Upper lobe of left lung (tissue), 4 donors: ENCODE measurements at regions not wholly inside any gene's neighbourhood (a gene's known extent, or its start where the extent isn't known, plus 50 kb on each side); places are given as distances from the start of the nearest gene placed in this dataset.

Experiments
- CTCF ChIP-seq, 6 experiments: fragments of 450-650 bp in 4 of 6; fragments of 200-600 bp in 2 of 6; sonication (generic) in 2 of 6; IDR thresholded peaks; one replicate each; pipeline ENCODE4 v1.5.1; 2016 to 2019; ENCODE audit warnings: antibody characterized with exemption in 6 of 6
- EP300 ChIP-seq, 4 donors: sonication (generic); formaldehyde crosslinking; IDR thresholded peaks; one replicate each; pipeline ENCODE4 v1.5.1; 2017; ENCODE audit warnings: antibody characterized with exemption in 4 of 4, control low read depth in 2 of 4
- POLR2A ChIP-seq, 4 donors: fragments of 450-650 bp; IDR thresholded peaks; one replicate each; pipeline ENCODE4 v1.5.1; 2016 to 2017; ENCODE audit warnings: antibody characterized with exemption in 4 of 4, mild to moderate bottlenecking in 2 of 4
- POLR2AphosphoS5 ChIP-seq, 2 donors: sonication (generic); formaldehyde crosslinking; IDR thresholded peaks; one replicate each; pipeline ENCODE4 v1.5.1; 2017; ENCODE audit warnings: antibody characterized with exemption in 2 of 2

- TF ChIP-seq POLR2A (IDR thresholded peaks at IDR 0.05) (no peak), CTCF (IDR thresholded peaks at IDR 0.05) (no peak), EP300 (IDR thresholded peaks at IDR 0.05) (no peak), POLR2AphosphoS5 (IDR thresholded peaks at IDR 0.05) (no peak)
These were observed 95.6 kb upstream of the ZNF98 start for GRCh38 chr19:22517496-22518411.
